Stimulated activated CD8-positive, alpha-beta memory T cell treated with anti-CD3 and anti-CD28 coated beads, Interleukin-2, amount 100 ng/mL, for 1 hour (primary cell): ENCODE measurements at regions not wholly inside any gene's neighbourhood (a gene's known extent, or its start where the extent isn't known, plus 50 kb on each side); places are given as distances from the start of the nearest gene placed in this dataset.
"Not testable (repeated sequence)": the region's sequence is repeated elsewhere in the genome, so short reads cannot be mapped to it uniquely, and the experiment has no call there.

Source experiments
- DNase-seq, 2 donors: peaks; one replicate each; pipeline ENCODE4 v3.0.0-alpha.2; 2020; ENCODE audit warnings: low read depth in 2 of 2

DNA sequence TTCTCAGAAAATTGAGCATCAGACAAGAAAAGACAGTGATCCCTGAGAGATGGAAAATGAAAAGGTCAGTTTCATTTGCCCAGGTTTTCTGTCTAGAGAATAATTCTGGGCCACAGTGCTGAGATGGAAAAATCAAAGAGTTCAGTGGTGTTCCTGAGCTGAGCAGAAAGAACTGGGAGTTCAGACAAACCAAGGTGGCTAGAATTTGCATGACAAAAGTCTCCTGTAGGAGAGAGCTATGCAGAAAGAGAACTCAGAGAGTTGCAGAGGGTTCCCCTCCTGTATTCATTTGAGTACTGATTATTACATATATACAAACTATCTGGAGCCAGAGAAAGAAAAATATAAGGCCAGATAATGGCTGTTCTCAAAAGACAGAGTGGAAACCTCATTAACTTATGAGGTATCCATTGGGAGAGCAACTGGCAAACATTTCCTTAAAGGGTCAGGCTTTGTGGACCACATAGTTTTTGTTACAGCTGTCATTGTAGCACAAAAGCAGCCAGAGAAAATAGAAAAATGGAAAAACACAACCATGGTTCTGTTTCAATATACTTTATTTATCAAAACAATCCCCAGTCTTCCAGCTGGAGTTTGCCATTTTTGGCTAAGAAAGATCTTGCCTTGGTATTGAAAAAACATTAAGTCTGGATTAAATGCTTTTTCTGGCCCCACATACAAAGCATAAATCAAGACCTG, 1004.1 kb downstream of the TBL1XR1 start:
- no peak for DNase-seq

DNA sequence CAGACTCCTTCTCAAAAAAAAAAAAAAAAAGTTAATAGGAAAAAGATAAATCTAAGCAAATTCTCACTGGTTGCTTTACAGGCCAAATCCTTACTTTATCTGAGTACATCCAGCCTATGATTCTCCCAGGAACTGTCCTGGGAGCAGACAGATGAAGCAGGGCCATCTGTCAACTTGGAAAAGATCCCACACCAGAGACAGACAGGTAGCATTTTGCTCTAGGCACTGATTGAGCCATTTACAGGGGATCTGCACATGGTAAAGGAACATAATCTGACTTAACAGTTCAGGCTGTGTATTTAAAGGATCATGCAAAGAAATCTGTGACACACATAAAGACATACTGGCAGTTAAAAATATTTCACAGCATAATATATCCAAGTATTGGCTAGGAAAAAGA, 1006.5 kb downstream of the TBL1XR1 start:
- no peak for DNase-seq

- DNase-seq, result no peak
Observed at GRCh38 chr3:176183181-176183580, 1014.1 kb downstream of the TBL1XR1 start.

GRCh38 chr3:176174060-176174459, 1023.2 kb downstream of the TBL1XR1 start:
- no peak for DNase-seq

DNA sequence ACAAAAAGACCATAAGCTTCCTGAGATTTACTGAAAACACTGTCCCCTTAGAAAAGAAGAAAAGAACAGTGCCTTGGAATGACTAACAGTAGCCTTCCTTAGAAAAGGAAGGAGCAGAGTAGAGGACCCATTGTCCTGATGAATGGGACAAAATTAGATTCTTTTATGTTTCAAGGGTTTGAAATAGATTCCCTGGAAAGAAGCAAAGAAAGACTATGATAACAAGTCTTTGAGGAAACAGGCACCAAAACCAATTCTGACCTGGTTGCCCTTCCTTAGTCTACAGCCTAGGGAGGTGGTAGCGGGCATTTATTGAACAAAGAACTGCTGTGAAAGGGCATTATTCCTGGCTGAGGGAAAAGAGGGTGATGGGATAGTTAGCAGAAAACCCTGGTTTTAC, 1024.8 kb downstream of the TBL1XR1 start:
- DNase-seq, result no peak

- no peak for DNase-seq
Observed at GRCh38 chr3:176167272-176167671, 1030.0 kb downstream of the TBL1XR1 start.

- DNase-seq, result no peak
Observed at GRCh38 chr3:176160997-176161396, 1036.3 kb downstream of the TBL1XR1 start.

DNA sequence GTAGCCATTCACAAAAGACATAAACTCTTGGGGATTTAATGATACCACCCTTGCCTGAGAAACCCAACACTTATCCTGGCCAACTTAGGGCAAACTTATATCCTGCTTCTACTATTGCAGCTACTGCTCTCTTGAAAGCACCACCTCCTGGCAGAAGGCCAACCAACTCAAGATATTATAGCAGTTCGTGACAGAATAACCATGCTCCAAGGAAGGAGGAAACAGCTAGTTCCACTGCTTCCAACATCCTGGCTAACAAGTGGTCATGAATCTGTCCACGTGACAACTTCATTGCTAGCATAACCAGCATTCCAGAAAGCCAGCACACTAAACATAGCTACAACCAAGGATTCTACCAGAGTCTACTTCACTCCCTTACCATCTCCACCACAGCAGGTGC, 1037.5 kb downstream of the TBL1XR1 start:
- no peak for DNase-seq

- no peak for DNase-seq
Observed at GRCh38 chr3:176155012-176155411, 1042.3 kb downstream of the TBL1XR1 start.

- no peak for DNase-seq
Observed at GRCh38 chr3:176149567-176149966, 1047.7 kb downstream of the TBL1XR1 start.

- no peak for DNase-seq
Observed at GRCh38 chr3:176147251-176147650, 1050.0 kb downstream of the TBL1XR1 start.

DNA sequence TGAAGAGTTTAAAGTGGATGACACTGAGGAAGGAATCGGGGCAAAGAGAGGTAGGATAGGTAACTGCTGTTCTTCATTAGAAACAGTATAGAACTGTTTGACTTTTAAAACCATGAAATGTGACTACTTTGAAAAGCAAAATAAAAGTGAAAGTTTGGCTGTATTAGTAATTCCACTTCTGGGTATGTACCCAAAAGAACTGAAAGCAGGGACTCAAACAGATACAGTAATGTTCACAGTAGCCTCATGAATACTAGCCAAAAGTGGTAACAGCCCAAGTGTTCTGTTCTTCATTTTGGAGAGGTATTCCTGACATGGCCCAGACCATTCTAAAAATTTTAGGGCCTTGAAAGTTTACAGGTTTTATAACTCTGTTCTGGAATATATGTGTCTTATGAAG, 1055.4 kb downstream of the TBL1XR1 start:
- DNase-seq, result no peak

GRCh38 chr3:176120507-176120906, 1076.8 kb downstream of the TBL1XR1 start:
- DNase-seq, result no peak

GRCh38 chr3:176119826-176120225, 1077.5 kb downstream of the TBL1XR1 start:
- DNase-seq, result no peak

DNA sequence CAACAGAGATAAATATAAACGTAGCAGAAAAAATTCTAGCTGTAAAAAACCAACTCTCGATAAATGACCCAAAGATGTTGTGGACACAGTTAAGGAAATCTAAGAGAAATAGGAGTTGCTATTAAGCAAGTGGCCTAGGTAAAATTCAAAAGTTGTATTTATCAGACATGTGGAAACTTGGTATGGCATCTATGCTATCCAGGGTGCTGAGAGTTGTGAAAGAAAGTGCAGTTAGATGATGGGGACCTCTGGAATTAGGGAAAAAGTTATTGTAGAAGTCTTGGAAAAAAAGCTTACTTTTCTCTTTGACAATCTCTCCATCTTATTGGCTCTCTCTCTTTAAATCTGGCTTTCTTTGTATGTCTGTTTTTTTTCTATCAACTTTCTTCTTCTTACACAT, 1090.9 kb downstream of the TBL1XR1 start:
- DNase-seq, result no peak

DNA sequence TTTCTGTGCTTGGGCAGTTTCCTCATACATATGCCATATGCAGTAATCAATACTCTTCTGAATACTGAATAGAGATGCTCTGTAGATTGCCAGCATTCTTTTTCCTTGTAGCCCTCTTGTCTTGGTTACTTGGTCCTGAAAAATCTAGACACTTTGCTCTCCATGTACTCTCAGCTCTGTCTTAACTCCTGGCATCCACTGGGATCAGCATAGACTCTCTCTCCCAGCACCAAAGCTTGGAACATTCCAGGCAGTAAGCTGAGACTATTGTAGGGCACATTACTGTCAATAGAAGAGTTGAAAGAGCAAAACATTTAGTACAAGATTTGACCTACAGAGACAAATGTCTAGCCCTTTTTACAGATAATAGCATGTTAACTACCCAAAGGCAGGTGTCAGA, 1100.3 kb downstream of the TBL1XR1 start:
- no peak for DNase-seq

GRCh38 chr3:176093892-176094291, 1103.4 kb downstream of the TBL1XR1 start:
- DNase-seq, result not testable (repeated sequence)

GRCh38 chr3:176090727-176091126, 1106.6 kb downstream of the TBL1XR1 start:
- DNase-seq, result no peak

DNA sequence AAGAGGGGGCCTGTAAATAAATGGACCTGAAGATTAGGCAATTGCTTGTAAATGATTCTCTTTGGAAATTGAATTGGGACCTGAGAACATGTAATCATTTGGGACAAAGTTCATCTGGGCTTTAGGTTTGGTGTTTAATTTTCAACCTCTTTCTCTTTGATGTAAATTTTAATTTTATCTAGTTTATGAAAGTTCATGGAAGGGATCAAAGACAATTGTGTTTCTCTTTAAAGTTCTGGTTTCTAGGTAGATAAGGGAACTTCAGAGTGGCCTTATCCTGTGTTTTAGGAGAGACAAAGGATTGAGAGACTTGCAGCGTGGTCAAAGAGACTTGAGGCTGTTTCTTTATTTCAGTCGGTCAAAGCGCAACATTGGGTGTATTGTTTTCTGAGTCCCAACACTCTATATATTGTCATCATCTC, 1108.3 kb downstream of the TBL1XR1 start:
- DNase-seq, result no peak

- no peak for DNase-seq
Observed at GRCh38 chr3:176087066-176087697, 1110.1 kb downstream of the TBL1XR1 start.

DNA sequence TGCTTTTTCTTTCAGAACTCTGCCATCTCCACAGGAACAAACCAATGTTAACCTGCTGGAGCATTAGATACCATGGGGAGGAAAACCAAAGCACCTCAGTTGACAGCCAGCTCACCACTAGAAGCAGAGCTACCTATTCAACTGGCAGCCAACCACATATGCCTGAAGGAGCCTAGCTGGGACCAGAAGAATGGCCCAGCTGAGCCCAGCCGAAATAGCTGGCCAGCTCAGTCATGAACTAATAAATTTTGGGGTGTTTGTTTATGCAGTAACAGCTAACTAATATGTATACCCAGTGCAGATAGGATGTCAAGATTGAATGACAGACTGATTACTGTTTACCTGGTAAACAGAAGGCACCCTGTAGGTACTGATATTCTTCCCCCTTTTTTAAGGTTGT, 1117.5 kb downstream of the TBL1XR1 start:
- DNase-seq, result no peak

DNA sequence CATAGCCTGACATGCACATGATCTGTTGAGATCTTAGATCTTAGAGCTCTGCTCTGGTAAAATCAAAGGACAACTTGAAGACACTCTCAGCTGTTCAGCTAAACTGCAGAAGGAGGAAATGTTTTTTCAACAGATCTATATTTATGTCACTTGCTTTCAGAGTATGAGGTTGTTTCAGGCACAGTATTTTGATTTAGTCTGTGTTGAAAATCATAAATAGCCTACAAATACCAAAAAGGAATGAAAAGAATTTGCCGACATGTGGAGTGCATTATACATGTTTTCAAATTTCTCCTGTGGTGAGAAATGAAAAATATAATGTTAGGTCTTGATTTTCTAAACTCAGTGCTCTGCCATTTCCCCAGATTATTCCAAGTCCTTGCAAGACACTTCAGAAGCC, 1118.4 kb downstream of the TBL1XR1 start:
- DNase-seq, result no peak

- DNase-seq, result no peak
Observed at GRCh38 chr3:176075491-176075890, 1121.8 kb downstream of the TBL1XR1 start.

GRCh38 chr3:176075046-176075445, 1122.2 kb downstream of the TBL1XR1 start:
- DNase-seq, result no peak
